GDM1 (cell line): ENCODE measurements at regions not wholly inside any gene's neighbourhood (a gene's known extent, or its start where the extent isn't known, plus 50 kb on each side); places are given as distances from the start of the nearest gene placed in this dataset.
A peak's percentile ranks its signal among the peaks of the same experiment; 100 is the strongest.
"Not testable (repeated sequence)": the region's sequence is repeated elsewhere in the genome, so short reads cannot be mapped to it uniquely, and the experiment has no call there.

Experiments used
- DNase-seq: peaks from one replicate; lab custom pipeline; 2025; lab: John Stamatoyannopoulos, UW

DNA sequence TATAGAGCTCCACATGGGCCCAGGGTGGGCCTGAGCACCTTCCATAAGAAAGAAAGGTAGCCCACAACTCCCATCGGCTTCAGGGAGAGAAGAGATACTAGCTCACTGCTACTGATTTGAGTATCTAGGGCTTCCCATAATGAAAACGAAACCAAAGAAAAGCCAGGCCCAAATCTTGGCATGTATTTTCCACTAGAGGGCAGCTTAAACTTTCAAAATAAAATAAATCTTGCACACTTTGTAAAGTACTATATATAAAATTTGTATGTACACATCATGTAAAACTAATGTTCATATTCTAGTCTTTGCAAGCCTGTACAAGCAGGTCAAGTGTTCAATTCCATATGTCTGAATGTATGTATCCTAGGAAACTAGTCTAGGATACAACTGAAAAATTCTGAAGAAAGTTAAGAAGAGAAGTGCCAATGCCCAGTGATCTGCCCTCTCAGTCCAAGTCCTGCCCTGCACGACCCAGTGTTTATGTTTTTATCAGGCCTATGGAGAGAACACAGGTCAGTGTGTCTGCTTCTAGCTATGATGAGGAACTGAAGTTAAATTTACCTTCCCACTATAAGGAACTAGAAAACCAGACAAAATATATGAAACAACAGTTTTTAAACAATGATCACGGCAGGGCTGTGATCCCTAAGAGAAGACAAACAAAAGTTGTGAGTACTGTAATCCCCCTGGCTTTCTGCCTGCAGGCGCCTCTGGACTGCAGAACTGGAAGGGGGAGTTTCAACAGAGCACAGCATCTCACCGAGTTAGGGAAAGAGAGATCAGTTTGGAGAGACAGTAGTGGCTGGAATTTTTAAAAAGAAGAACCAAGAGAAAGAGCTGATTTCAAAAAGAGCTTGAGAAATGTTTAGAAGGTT lies 475.7 kb downstream of the UQCRFS1 start:
- DNase-seq, result no peak

DNA sequence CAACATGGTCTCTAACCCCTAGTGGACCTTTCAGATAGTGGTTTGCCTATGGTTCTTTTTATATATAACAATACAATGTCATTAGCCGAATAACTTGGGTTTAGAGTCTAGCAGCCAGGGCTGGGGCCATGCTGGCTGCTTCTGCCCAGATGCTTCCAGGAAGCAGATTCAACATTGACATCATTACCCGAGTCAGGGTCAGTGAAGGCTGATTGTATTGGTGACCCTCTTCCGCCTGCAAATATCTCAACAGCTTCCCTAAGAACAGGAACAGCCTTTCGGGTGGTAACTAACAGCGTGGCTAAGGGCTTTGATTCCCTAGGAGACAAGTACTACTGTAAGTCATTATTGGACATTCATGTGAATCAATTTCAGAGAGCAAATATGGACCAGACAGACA lies 476.4 kb downstream of the UQCRFS1 start:
- no peak for DNase-seq

DNA sequence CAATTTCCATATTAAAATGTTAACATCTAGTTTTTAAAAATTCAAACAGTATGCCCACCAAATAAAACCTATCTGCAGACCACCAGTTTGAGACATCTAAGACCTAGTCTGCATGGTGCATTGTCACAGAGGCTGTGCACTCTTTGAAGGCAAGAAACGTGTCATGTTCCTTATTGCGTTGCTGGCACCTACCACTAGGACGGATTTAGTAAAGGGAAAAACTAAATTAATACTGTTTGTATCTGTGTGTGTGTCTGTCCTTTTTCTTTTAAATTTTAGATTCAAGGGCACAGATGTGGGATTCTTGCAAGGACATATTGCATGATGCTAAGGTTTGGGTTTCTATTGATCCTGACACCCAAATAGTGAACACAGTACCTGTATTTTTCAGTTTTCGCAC lies 481.4 kb downstream of the UQCRFS1 start:
- no peak for DNase-seq

DNA sequence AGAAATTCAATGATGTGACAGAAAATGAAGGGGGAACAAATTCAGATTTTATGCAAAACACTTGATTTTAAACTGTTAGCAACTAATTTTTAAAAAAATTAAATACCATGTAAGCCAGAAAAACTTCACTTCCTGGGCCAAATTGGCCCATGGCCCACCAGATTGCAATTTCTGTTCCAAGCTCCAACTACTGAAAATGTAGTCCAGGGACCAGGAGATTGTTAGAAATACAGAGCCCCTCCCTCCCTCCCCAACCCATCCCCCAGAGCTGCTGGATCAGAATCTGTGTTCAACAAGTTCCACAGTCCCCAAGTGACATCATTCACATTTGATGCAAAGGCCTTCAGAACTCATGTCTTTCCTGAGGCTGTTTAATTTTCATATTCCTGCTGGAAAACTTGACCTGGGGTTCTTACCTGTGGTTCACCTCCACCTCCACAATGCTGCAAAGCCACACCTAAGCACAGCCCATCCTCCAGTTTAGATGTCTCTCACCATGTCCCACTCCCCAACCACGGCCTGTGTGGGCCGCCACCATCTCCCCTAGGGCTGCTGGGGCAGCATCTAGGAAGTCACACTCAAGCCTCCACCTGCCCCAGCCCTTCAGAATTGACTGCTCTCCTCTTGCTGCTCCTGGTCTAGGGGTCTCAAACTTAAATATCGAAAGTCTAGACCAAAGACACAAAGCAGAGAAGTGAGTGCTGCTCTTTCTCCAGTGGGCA lies 482.0 kb downstream of the UQCRFS1 start:
- no peak for DNase-seq

DNA sequence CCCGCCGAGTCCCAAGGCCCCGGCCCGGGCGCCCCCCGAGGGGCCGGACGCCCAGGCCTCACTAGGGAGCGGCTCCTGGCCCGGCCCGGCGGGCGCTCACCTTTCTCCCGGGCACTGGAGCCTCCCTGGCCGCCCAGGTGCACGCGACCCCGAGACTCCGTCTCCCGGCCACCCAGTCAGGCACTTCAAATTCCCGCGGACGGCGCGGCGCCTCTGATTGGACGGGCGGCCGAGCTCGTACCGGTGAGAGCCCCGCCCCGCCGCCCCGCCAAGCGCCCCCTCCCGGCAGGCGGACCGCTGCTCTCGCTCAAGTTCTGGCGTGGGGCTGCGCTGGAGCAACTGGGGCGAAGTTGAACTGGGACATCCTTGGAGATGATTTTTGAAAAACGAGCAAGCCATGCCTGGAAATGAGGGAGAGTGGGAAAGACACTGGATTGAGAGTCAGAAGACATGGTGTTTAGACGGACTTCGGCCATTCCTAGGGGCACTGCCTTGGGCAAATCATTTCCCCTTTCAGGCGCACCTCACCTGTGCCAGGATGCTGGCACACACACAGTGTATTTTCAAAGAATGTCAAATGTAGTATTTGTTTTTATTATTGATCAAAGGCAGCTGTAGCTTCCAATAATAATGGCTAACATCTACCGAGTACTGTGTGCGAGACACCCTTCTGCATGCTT lies 485.3 kb downstream of the UQCRFS1 start:
- no peak for DNase-seq

DNA sequence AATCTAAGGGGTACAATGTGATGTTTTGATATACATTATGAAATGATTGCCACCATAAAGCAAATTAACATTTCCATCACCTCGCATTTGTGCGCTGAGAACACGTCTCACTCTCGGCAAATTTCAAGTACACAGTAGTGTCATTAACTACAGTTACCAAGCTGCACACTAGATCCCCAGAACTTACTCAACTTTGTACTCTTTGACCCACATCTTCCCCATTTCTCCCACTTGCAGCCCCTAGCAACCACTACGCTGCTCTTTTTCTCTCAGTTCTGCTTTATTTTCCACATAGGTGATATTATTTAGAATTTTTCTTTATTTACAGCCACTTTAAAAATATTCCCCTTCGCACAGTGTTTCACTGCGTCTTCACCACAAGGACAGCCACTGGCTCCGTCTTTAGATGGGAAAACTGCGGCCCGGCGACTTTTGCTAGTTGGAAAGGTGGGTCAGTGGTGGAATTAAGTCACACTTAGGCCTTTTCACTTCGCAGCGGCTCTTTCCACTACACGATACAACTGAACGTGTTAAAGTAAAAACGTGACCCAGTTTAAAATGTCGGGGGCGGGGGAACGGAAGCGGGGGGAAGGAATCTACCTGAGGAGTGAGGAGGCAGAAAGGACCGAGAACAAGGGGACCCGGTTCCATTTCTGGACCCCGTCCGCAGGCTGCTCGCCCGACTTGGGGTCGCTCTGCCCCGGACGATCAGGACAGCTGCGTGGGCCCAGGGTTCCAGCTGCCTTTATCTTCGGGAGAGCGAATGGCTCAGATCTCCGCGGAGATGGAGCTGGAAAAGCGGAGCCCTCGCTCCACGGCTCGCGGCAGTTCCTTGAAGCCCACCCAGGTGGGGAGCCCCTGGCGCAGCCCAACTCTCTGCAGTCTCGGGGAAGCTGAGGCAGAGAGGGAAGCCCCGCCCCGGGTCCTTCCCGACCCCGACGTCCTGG lies 486.1 kb downstream of the UQCRFS1 start:
- no peak for DNase-seq

DNA sequence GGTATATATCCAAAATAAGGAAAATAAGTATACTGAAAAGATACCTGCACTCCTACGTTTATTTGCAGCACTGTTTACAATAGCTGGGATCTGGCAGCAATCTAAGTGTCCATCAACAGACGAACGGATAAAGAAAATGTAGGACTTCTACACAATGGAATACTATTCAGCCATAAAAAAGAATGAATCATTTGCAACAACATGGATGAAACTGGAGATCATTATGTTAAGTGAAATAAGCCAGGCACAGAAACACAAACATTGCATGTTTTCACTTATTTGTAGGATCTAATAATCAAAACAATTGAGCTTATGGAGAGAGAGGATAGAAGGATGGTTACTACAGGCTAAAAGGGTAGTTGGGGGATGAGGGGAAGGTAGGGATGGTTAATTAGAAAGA lies 494.0 kb downstream of the UQCRFS1 start:
- DNase-seq, result no peak

DNA sequence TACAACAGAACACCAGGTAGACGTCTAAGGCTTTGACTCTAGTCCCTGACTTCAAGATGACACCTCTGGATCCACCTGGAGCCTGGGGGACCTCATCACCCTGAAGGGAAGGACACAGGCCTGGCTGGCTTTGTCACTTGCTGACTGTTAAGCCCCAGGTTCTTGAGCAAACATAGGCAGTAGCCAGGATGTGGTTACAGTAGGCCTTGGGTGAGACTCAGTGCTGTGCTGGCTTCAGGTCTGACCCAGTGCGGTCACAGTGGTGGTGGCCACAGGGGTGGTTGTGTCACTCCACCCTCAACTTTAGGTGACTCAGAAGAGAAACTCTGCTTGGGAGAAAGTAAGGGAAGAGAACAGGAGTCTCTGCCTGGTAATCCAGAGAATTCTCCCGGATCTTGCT lies 497.8 kb downstream of the UQCRFS1 start:
- DNase-seq, result no peak

DNA sequence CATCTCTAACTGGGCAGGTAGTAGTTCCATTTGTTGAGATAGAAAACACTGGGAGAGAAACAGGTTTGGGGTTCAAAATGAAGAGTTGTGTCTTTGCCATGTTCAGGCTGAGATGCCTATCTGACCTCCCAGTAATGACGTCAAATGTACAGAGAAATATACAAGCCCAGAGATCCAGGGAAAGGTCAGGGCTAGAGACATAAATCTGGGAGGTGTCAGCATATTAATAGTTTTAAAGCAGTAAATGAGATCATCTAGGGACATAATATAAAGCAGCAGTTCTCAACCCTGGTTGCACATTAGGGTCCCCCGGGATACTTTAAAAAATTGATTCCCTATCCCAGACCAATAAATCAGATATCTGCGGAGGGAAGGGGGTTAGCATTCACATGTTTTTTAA lies 501.5 kb downstream of the UQCRFS1 start:
- no peak for DNase-seq

DNA sequence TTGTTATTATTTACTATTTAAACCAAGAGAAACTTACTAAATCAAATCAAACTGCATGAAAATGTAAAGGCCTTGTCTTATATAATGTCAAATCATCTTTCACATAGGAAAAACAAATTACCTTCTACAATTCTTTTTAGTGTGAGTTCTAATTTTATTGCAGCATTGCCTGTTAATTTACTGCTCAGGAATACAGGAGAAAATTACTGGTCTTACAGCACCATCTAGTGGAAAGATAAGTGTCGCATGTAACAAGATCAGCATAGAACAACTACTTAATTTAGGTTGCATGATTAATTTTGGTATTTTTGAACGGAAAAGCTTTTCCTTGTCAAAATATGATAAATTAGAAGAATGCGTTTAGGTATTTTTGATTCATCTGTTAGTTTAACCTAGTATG lies 502.7 kb downstream of the UQCRFS1 start:
- DNase-seq, result peak; percentile 23

DNA sequence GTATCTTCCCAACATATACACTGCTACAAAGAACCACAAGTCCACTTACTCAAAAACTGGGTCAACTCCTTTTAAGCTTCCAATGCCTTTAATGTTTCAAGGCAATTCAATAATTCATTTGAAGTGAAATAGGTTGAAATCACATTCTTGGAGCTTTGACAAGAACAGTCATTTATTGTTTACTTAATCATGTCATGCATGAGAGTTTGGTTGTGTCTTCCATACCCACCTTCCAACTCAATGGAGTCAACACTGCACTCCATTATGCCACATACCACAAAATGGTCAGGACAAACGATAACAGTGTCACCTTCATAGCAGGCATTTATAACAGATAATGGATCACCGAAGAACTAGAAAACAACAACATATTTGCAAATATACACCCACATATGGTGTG lies 506.3 kb downstream of the UQCRFS1 start:
- no peak for DNase-seq

DNA sequence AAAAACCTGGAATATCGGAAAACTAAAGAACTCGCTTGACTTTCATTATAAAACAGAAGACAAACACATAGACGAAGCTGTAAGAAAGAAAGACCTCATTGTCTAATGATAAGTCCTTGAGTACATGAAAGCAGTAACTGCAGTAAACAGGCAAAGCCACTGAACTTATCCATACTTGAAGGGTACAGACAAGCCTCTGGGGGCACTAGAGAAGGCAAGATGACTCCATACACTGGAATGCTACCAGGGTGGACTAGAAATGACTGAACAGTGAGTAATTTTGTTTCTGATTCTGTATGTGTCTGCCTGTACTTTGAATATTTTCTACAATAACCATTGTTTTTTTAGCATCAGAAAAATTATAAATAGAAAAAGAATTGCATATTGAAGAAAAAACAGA lies 507.9 kb downstream of the UQCRFS1 start:
- DNase-seq, result no peak

DNA sequence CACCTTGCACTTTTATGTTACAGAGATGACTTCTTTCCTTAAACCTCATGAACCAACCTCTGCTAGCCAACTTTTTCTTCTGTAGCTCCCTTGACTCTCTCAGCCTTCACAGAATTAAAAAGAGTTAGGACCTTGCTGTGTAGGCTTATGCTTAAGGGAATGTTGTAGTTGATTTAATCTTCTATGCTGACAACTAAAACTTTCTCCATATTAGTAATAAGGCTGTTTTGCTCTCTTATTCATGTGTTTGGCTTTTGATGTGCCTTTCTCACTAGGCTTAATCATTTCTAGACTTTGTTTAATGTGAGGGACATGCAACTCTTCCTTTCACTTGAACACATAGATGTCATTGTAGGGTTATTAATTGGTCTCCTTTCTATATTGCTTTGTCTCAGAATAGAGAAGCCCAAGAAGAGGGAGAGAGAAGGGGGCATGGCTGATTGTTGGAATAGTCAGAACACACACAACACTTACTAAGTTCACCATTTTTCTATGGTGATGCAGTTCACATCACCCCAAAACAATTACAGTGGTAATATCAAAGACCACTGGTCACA lies 509.5 kb downstream of the UQCRFS1 start:
- no peak for DNase-seq

DNA sequence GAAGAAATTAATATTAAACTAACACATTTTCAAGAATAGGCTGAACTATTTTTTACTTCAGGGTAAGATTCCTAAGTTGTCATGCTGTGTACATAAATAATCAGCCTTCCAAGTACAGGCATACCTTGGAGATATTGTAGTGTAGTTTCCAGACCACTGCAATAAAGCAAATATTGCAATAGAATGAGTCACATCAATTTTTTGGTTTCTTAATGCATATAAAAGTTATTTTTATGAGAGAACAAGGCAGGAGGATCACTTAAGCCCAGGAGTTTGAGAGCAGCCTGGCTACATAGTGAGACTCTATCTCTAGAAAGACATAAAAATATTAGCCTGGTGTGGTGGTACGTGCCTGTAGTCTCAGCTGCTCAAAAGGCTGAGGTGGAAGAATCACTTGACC lies 511.5 kb downstream of the UQCRFS1 start:
- DNase-seq, result no peak

DNA sequence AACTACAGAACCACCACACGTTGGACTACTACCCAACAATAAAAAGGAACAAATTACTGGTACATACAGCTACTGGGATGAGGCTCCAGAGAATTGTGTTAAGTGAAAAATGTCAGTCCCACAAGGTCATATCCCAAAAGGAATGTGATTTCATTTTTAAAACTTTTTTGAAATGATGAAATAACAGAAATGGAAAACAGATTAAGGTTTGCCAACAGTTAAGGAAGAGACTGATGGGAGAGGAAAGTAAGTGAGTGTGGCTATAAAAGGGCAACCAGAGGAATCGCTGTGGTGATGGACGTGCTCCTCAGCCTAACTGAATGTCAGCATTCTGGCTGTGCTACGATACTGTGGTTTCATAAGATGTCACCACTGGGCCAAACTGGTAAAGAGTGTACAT lies 512.8 kb downstream of the UQCRFS1 start:
- DNase-seq, result no peak

DNA sequence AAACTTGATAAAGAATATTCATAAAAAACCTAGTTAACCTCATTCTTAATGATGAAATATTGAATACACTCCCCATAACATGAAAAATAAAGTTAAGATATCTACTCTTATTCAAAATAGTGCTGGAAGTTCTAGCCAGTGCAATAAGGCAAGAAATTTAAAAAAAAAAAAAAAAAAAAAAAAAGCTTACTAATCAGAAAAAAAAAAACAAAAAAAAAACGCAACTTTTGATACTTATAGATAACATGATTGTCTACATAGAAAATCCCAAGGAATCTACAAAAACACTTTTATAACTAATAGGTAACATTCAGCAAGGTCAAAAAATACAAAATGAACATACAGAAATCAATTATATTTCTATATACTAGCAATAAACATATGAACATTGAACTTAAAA lies 515.6 kb downstream of the UQCRFS1 start:
- no peak for DNase-seq

DNA sequence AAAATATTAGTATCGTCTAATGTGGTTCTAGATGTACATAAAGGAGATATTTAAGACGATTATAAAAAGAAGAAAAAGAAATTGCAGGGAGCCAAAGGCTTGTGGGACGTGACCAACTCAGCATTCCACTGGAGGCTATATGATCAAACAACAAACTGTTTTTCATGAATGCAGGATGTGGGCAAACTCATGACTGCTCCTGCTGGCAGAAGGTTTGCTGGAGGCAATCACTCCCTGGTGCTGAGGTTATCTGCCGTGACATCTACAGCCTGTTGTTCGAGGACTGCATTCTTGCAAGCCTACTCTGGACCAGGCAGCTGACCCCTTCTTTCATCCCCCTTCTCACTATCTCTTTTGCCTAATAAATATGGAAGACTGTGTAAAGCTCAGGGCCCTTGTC lies 518.1 kb downstream of the UQCRFS1 start:
- DNase-seq, result no peak

DNA sequence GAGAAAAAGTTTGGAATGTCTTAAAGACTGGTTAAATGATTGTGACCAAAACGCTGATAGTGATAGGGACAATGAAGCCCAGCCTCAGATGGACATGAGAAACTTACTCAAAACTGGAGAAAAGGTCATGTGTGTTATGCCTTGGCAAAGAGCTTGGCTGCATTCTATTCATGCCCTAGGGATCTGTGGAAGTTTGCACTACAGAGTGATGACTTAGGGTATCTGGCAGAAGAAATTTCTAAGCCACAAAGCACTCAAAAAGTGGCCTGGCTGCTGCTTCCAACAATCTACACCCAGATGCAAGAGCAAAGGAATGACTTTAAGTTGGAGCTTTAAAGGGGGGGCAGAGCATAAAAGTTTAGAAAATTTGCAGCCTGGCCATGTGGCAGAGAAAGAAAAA lies 521.3 kb downstream of the UQCRFS1 start:
- DNase-seq, result no peak

DNA sequence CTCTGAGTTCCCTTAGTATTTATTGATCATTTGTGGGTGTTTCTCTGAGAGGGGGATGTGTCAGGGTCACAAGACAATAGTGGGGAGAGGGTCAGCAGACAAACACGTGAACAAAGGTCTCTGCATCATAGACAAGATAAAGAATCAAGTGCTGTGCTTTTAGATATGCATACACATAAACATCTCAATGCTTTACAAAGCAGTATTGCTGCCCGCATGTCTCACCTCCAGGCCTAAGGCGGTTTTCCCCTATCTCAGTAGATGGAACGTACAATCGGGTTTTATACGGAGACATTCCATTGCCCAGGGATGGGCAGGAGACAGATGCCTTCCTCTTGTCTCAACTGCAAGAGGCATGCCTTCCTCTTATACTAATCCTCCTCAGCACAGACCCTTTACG lies 523.5 kb downstream of the UQCRFS1 start:
- DNase-seq, result not testable (repeated sequence)

DNA sequence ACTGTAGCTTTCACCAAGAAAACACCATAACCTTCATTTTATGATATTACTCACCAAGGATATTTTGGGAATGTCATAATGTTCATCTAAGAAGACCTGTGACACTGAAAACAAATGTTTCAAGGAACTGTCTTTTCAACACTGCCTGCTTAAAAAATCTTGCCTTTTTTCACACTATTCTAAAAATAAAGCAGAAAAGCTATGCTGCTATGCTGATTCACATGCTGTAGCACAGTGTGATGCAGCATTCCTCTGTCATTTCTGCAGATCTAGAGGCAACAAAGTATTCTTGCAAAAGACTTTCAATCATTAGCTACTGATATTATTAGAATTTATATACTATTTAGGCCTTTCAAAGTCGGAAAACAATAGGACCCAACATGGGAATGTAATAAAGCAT lies 525.7 kb downstream of the UQCRFS1 start:
- no peak for DNase-seq

DNA sequence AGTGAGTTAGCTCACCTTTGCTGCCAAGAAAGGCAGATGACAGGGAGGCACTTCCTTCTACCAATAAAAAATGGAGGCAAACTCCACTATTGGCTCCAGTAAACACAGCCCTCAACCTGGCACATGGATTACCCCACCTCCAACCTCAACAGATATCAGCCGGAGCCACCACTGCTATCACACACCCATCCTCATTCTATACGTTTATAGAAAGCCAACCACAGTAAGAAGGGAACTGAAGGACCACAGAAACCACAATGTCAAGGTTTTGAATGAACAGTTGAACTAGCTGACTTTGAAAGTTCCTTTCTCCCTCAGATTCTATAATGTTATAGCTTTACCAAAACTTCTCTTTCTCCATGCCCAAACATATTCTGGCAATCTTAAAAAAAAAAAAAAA lies 526.2 kb downstream of the UQCRFS1 start:
- DNase-seq, result peak; percentile 12

DNA sequence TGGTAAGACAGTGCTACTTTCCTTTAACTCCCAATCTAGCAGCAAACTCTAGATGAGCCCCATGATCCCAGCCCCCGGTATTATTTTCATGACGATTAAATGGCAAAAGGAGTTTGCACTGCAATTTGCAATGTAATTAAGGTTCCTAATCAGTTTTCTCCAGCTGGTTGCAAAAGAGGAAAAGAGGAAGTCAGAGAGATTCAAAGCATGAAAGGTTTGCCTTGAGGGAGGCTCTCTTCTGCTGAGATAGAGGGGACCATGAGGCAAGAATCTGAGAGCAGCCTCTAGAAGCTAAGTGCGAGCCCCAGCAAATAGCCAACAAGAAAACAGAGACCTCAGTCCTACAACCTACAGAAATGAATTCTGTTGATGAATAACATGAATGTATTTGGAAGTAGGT lies 527.1 kb downstream of the UQCRFS1 start:
- no peak for DNase-seq
